Activated B cell treated with CpG ODN at 0.5 μM for 24 hours (primary cell): ENCODE measurements at regions not wholly inside any gene's neighbourhood (a gene's known extent, or its start where the extent isn't known, plus 50 kb on each side); places are given as distances from the start of the nearest gene placed in this dataset.

Experiments used
- ATAC-seq: fragments of 200-7000 bp; cut with Tn5 transposase; one replicate; pipeline ENCODE4 v1.10.0; 2021; ENCODE audit warnings: low read depth, mild to moderate bottlenecking, moderate library complexity
- CTCF ChIA-PET: fragments of 350-600 bp; sonication (Branson Sonifier 250); formaldehyde crosslinking; loops from one replicate; lab custom pipeline; 2021; ENCODE audit warnings: antibody characterized with exemption; lab: Charles Lee
- POLR2A ChIA-PET: fragments of 350-600 bp; sonication (Branson Sonifier 250); formaldehyde crosslinking; loops from one replicate; lab custom pipeline; 2021; ENCODE audit warnings: antibody characterized with exemption; lab: Charles Lee
- DNase-seq: peaks from one replicate; pipeline ENCODE4 v3.0.0; 2022
- H3K27ac Mint-ChIP-seq: one replicate; pipeline ENCODE4 v1.8.0; 2020; ENCODE audit warnings: mixed read lengths
- H3K27me3 Mint-ChIP-seq: one replicate; pipeline ENCODE4 v1.8.0; 2021; ENCODE audit warnings: mixed read lengths
- H3K36me3 Mint-ChIP-seq: one replicate; pipeline ENCODE4 v1.8.0; 2021; ENCODE audit warnings: low read depth, mixed read lengths
- H3K4me1 Mint-ChIP-seq: one replicate; pipeline ENCODE4 v1.8.0; 2021; ENCODE audit warnings: mixed read lengths
- H3K4me3 Mint-ChIP-seq: one replicate; pipeline ENCODE4 v1.8.0; 2020; ENCODE audit warnings: mild to moderate bottlenecking, mixed read lengths
- H3K9me3 Mint-ChIP-seq: one replicate; pipeline ENCODE4 v1.8.0; 2020; ENCODE audit warnings: mixed read lengths
- CTCF ChIP-seq: fragments of 200-600 bp; IDR thresholded peaks from one replicate; pipeline ENCODE4 v1.8.0; 2022; ENCODE audit warnings: antibody characterized with exemption, mild to moderate bottlenecking
- intact Hi-C: fragments of 100-400 bp; cut with micrococcal nuclease; formaldehyde crosslinking; loops from one replicate; pipeline ENCODE4 v1.15.1; 2024

GRCh38 chr2:51149725-51150124 is 117.8 kb upstream of the NRXN1 start:
- TF ChIP-seq CTCF: no peak
- Mint-ChIP-seq H3K27me3 (no peaks in the 10 kb centered on the region), H3K36me3 (no peaks in the 10 kb centered on the region), H3K9me3 (peaks cover 4% of the 10 kb centered on the region), H3K27ac (no peak overlapping the region), H3K4me3 (no peak overlapping the region), H3K4me1 (no peaks in the 10 kb centered on the region)
- ATAC-seq (no peak), DNase-seq (no peak)
- POLR2A ChIA-PET: no interaction called here
- CTCF ChIA-PET: no interaction called here
- intact Hi-C loops: no loop called here

- DNase-seq (no peak), ATAC-seq (no peak)
- ChIA-PET POLR2A (no interaction called here), CTCF (no interaction called here)
- H3K27me3 Mint-ChIP-seq: no peaks in the 10 kb centered on the region
- no peaks in the 10 kb centered on the region for H3K36me3 Mint-ChIP-seq
- no peaks in the 10 kb centered on the region for H3K4me1 Mint-ChIP-seq
- TF ChIP-seq CTCF: no peak
- intact Hi-C loops: no loop called here
- H3K4me3 Mint-ChIP-seq: no peak overlapping the region
- no peak overlapping the region for H3K27ac Mint-ChIP-seq
- H3K9me3 Mint-ChIP-seq: peaks cover 11% of the 10 kb centered on the region
These were observed 113.8 kb upstream of the NRXN1 start for GRCh38 chr2:51145761-51146160.

- Mint-ChIP-seq H3K4me1 (no peaks in the 10 kb centered on the region), H3K27ac (no peak overlapping the region), H3K36me3 (no peaks in the 10 kb centered on the region), H3K27me3 (no peaks in the 10 kb centered on the region), H3K9me3 (peaks cover 6% of the 10 kb centered on the region), H3K4me3 (no peak overlapping the region)
- POLR2A ChIA-PET: no interaction called here
- ATAC-seq: no peak
- CTCF ChIA-PET: no interaction called here
- DNase-seq: no peak
- intact Hi-C loops: no loop called here
- no peak for TF ChIP-seq CTCF
These were observed 88.9 kb upstream of the NRXN1 start for GRCh38 chr2:51120754-51121280.

- CTCF ChIA-PET: no interaction called here
- Mint-ChIP-seq H3K27me3 (no peaks in the 10 kb centered on the region), H3K27ac (no peak overlapping the region)
These were observed 79.6 kb upstream of the NRXN1 start for GRCh38 chr2:51111532-51111931.

GRCh38 chr2:51108794-51109193 is 76.9 kb upstream of the NRXN1 start:
- ATAC-seq (no peak), DNase-seq (no peak)
- H3K36me3 Mint-ChIP-seq: no peaks in the 10 kb centered on the region
- no peaks in the 10 kb centered on the region for H3K4me1 Mint-ChIP-seq
- no peak overlapping the region for H3K27ac Mint-ChIP-seq
- H3K4me3 Mint-ChIP-seq: no peak overlapping the region
- intact Hi-C loops: no loop called here
- H3K9me3 Mint-ChIP-seq: no peaks in the 10 kb centered on the region
- no peak for TF ChIP-seq CTCF
- ChIA-PET POLR2A (no interaction called here), CTCF (no interaction called here)
- H3K27me3 Mint-ChIP-seq: no peaks in the 10 kb centered on the region

More at GRCh38 chr2:51111532-51111931, 79.6 kb upstream of the NRXN1 start:
- no peak for TF ChIP-seq CTCF
- ATAC-seq: no peak
- H3K36me3 Mint-ChIP-seq: no peaks in the 10 kb centered on the region
- no peak for DNase-seq
- peaks cover 2% of the 10 kb centered on the region for H3K9me3 Mint-ChIP-seq
- POLR2A ChIA-PET: no interaction called here
- intact Hi-C loops: no loop called here
- H3K4me3 Mint-ChIP-seq: no peak overlapping the region
- H3K4me1 Mint-ChIP-seq: no peaks in the 10 kb centered on the region
